NT2/D1 (cell line): ENCODE measurements at regions not wholly inside any gene's neighbourhood (a gene's known extent, or its start where the extent isn't known, plus 50 kb on each side); places are given as distances from the start of the nearest gene placed in this dataset.

Experiments used
- DNase-seq: peaks from one replicate; pipeline ENCODE4 v3.0.0-alpha.2; 2011; ENCODE audit warnings: low read depth, low spot score
- H3K27me3 ChIP-seq: 2 replicates; pipeline ENCODE4 v1.6.0; 2011; ENCODE audit warnings: mild to moderate bottlenecking; ENCODE audit not compliant: insufficient read length, insufficient read depth
- H3K36me3 ChIP-seq: 2 replicates; pipeline ENCODE4 v1.6.1; 2011; ENCODE audit warnings: mild to moderate bottlenecking, low read length, mixed read lengths; ENCODE audit not compliant: insufficient read depth, insufficient read length
- H3K4me1 ChIP-seq: 2 replicates; pipeline ENCODE4 v1.5.1; 2011; ENCODE audit not compliant: insufficient read depth, insufficient read length
- H3K4me3 ChIP-seq: 2 replicates; pipeline ENCODE4 v1.5.1; 2011; ENCODE audit warnings: low read depth; ENCODE audit not compliant: insufficient read length
- H3K9ac ChIP-seq: 2 replicates; pipeline ENCODE4 v1.6.0; 2011; ENCODE audit warnings: low read depth; ENCODE audit not compliant: insufficient read length
- H3K9me3 ChIP-seq: 2 replicates; pipeline ENCODE4 v1.5.1; 2011; ENCODE audit warnings: mild to moderate bottlenecking, low read length; ENCODE audit not compliant: insufficient read depth
- SUZ12 ChIP-seq: IDR thresholded peaks from 2 replicates; pipeline ENCODE4 v1.6.1; 2011; ENCODE audit not compliant: insufficient read length, insufficient read depth; ENCODE audit errors: extremely low read depth
- YY1 ChIP-seq: IDR thresholded peaks from 2 replicates; pipeline ENCODE4 v1.6.1; 2011; ENCODE audit not compliant: insufficient read length, insufficient read depth
- ZNF274 ChIP-seq: IDR thresholded peaks from 2 replicates; pipeline ENCODE4 v1.6.1; 2011; ENCODE audit warnings: mild to moderate bottlenecking, low read depth, low read length

GRCh38 chr2:176555781-176556180 lies 286.5 kb downstream of the MTX2 start:
- no peaks in the 10 kb centered on the region for H3K9me3 ChIP-seq
- H3K27me3 ChIP-seq: no peaks in the 10 kb centered on the region
- no peaks in the 10 kb centered on the region for H3K4me1 ChIP-seq
- TF ChIP-seq SUZ12 (no peak), ZNF274 (no peak), YY1 (no peak)
- no peak overlapping the region for H3K9ac ChIP-seq
- H3K36me3 ChIP-seq: no peaks in the 10 kb centered on the region
- no peak overlapping the region for H3K4me3 ChIP-seq
- DNase-seq: no peak

- TF ChIP-seq SUZ12 (no peak), YY1 (no peak)
- Histone ChIP-seq H3K9me3 (no peaks in the 10 kb centered on the region), H3K4me1 (no peaks in the 10 kb centered on the region), H3K4me3 (no peak overlapping the region), H3K9ac (no peak overlapping the region), H3K27me3 (no peaks in the 10 kb centered on the region), H3K36me3 (no peaks in the 10 kb centered on the region)
- no peak for DNase-seq
Observed at GRCh38 chr2:176556373-176556772, 287.1 kb downstream of the MTX2 start.

- H3K27me3 ChIP-seq: no peaks in the 10 kb centered on the region
- no peaks in the 10 kb centered on the region for H3K4me1 ChIP-seq
Observed at GRCh38 chr2:176557821-176558220, 288.6 kb downstream of the MTX2 start.

GRCh38 chr2:176558574-176559140 lies 289.4 kb downstream of the MTX2 start:
- DNase-seq: no peak
- H3K36me3 ChIP-seq: no peaks in the 10 kb centered on the region
- no peak overlapping the region for H3K4me3 ChIP-seq
- H3K9me3 ChIP-seq: no peaks in the 10 kb centered on the region
- TF ChIP-seq SUZ12 (no peak), YY1 (no peak), ZNF274 (no peak)
- no peak overlapping the region for H3K9ac ChIP-seq
- no peaks in the 10 kb centered on the region for H3K4me1 ChIP-seq
- no peaks in the 10 kb centered on the region for H3K27me3 ChIP-seq

More at GRCh38 chr2:176557821-176558220, 288.6 kb downstream of the MTX2 start:
- H3K9ac ChIP-seq: no peak overlapping the region
- TF ChIP-seq ZNF274 (no peak), YY1 (no peak), SUZ12 (no peak)
- no peak for DNase-seq
- H3K9me3 ChIP-seq: no peaks in the 10 kb centered on the region
- no peaks in the 10 kb centered on the region for H3K36me3 ChIP-seq
- no peak overlapping the region for H3K4me3 ChIP-seq

GRCh38 chr2:176560296-176560695 lies 291.1 kb downstream of the MTX2 start:
- TF ChIP-seq SUZ12 (no peak), ZNF274 (no peak), YY1 (no peak)
- DNase-seq: no peak
- Histone ChIP-seq H3K27me3 (no peaks in the 10 kb centered on the region), H3K4me1 (no peaks in the 10 kb centered on the region), H3K9ac (no peak overlapping the region), H3K4me3 (no peak overlapping the region), H3K36me3 (no peaks in the 10 kb centered on the region), H3K9me3 (no peaks in the 10 kb centered on the region)

GRCh38 chr2:176561706-176562105 lies 292.5 kb downstream of the MTX2 start:
- TF ChIP-seq SUZ12: no peak
- no peak for TF ChIP-seq ZNF274
- no peak for TF ChIP-seq YY1
- H3K9me3 ChIP-seq: no peaks in the 10 kb centered on the region
- no peak overlapping the region for H3K9ac ChIP-seq
- no peaks in the 10 kb centered on the region for H3K36me3 ChIP-seq
- H3K27me3 ChIP-seq: no peaks in the 10 kb centered on the region
- H3K4me1 ChIP-seq: no peaks in the 10 kb centered on the region
- H3K4me3 ChIP-seq: no peak overlapping the region
- DNase-seq: no peak

GRCh38 chr2:176562359-176563078 lies 293.3 kb downstream of the MTX2 start:
- no peak overlapping the region for H3K4me3 ChIP-seq
- no peaks in the 10 kb centered on the region for H3K4me1 ChIP-seq
- no peaks in the 10 kb centered on the region for H3K9me3 ChIP-seq
- H3K27me3 ChIP-seq: no peaks in the 10 kb centered on the region
- no peak for DNase-seq
- TF ChIP-seq ZNF274: no peak
- TF ChIP-seq YY1: no peak
- TF ChIP-seq SUZ12: no peak
- H3K9ac ChIP-seq: no peak overlapping the region
- H3K36me3 ChIP-seq: no peaks in the 10 kb centered on the region
